22Rv1 (cell line): ENCODE measurements at regions not wholly inside any gene's neighbourhood (a gene's known extent, or its start where the extent isn't known, plus 50 kb on each side); places are given as distances from the start of the nearest gene placed in this dataset.

Source experiments
- H3K27ac ChIP-seq: fragments of 450-650 bp; 2 replicates; pipeline ENCODE4 v1.5.1; 2017
- ZFX ChIP-seq: fragments of 450-650 bp; IDR thresholded peaks from 2 replicates; pipeline ENCODE4 v1.6.1; 2017; ENCODE audit warnings: antibody characterized with exemption, borderline replicate concordance
- TF ChIP-seq, protein P1 (sequence below): fragments of 450-650 bp; IDR thresholded peaks from 2 replicates; pipeline ENCODE4 v1.5.1; 2017; ENCODE audit warnings: mild to moderate bottlenecking

- TF ChIP-seq, protein P1, sequence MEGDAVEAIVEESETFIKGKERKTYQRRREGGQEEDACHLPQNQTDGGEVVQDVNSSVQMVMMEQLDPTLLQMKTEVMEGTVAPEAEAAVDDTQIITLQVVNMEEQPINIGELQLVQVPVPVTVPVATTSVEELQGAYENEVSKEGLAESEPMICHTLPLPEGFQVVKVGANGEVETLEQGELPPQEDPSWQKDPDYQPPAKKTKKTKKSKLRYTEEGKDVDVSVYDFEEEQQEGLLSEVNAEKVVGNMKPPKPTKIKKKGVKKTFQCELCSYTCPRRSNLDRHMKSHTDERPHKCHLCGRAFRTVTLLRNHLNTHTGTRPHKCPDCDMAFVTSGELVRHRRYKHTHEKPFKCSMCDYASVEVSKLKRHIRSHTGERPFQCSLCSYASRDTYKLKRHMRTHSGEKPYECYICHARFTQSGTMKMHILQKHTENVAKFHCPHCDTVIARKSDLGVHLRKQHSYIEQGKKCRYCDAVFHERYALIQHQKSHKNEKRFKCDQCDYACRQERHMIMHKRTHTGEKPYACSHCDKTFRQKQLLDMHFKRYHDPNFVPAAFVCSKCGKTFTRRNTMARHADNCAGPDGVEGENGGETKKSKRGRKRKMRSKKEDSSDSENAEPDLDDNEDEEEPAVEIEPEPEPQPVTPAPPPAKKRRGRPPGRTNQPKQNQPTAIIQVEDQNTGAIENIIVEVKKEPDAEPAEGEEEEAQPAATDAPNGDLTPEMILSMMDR: no peak
- no peak for TF ChIP-seq ZFX
- H3K27ac ChIP-seq: no peak overlapping the region
Observed at GRCh38 chr17:72030067-72030899, 90.5 kb upstream of the SOX9 start.

DNA sequence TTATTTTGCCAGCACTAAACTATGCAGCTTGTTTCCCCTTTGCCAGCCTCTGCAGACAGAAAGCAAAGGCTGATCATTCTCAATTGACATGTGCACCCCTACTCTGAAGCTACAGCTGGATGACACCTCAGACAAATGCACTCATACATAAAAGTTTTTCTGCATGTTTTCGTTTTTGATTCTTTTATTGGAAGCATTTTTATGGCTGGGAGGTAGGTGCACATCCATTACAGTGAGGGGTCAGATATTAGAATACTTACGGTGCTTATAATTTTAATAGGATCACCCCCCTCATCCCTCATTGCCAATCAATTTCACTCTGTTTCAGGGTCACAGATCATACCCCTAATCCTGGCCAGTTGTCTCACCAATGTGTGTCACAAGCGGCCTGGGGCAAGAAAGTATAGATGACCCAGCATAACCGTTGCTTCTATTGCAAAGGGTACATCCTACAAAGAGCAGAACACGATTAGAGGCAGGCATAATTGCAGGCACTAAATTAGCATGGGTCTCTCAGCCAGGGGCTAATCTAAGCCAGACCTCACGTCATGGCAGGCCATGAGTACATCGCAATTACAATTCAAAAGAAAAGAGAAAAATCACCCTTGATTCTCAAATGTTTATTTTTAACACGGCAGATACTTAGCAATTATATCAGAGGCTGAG is 89.5 kb upstream of the SOX9 start:
- TF ChIP-seq, protein P1: no peak
- no peak for TF ChIP-seq ZFX
- no peak overlapping the region for H3K27ac ChIP-seq

GRCh38 chr17:72033334-72033733 is 87.5 kb upstream of the SOX9 start:
- no peak overlapping the region for H3K27ac ChIP-seq

GRCh38 chr17:72034000-72034399 is 86.8 kb upstream of the SOX9 start:
- H3K27ac ChIP-seq: no peak overlapping the region
- no peak for TF ChIP-seq ZFX
- TF ChIP-seq, protein P1: no peak

More at GRCh38 chr17:72033334-72033733, 87.5 kb upstream of the SOX9 start:
- no peak for TF ChIP-seq ZFX
- TF ChIP-seq, protein P1: no peak

GRCh38 chr17:72038427-72038826 is 82.4 kb upstream of the SOX9 start:
- H3K27ac ChIP-seq: no peak overlapping the region
- TF ChIP-seq, protein P1: no peak
- TF ChIP-seq ZFX: no peak

DNA sequence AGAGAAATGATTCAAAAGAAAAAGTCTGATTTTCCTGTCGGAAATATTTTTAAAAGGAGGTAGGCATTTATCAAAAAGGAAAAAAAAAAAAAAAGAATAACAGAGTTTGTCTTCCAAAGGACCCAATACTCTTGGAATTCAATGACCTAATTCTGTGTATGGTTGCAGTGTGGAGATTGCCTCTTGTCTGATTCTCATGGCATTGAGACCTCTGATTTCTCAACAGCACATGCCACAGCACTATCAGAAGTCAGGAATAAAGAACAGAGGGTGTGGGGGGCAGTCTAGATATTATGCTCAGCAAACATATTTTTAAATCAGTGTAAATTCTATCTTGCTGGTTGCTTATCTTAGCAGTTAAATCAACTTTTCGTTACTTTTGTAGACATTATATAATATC is 81.3 kb upstream of the SOX9 start:
- no peak overlapping the region for H3K27ac ChIP-seq
- no peak for TF ChIP-seq ZFX
- TF ChIP-seq, protein P1: no peak

- H3K27ac ChIP-seq: no peak overlapping the region
- TF ChIP-seq, protein P1: no peak
- no peak for TF ChIP-seq ZFX
Observed at GRCh38 chr17:72046178-72046577, 74.6 kb upstream of the SOX9 start.
